CD4-positive, alpha-beta T cell (primary cell): ENCODE measurements at regions not wholly inside any gene's neighbourhood (a gene's known extent, or its start where the extent isn't known, plus 50 kb on each side); places are given as distances from the start of the nearest gene placed in this dataset.
"Not testable (repeated sequence)": the region's sequence is repeated elsewhere in the genome, so short reads cannot be mapped to it uniquely, and the experiment has no call there.

Source experiments
- ATAC-seq: fragments of 200-7000 bp; cut with Tn5 transposase; one replicate; pipeline ENCODE4 v1.10.0; 2022; ENCODE audit warnings: mild to moderate bottlenecking; ENCODE audit not compliant: poor library complexity
- CTCF ChIA-PET: fragments of 350-600 bp; sonication (Branson Sonifier 250); formaldehyde crosslinking; loops from one replicate; lab custom pipeline; 2021; ENCODE audit warnings: antibody characterized with exemption, inconsistent platforms; lab: Charles Lee
- POLR2A ChIA-PET: fragments of 350-600 bp; sonication (Branson Sonifier 250); formaldehyde crosslinking; loops from one replicate; lab custom pipeline; 2021; ENCODE audit warnings: antibody characterized with exemption, inconsistent platforms; lab: Charles Lee
- DNase-seq, 14 experiments: peaks; one replicate each; pipeline ENCODE4 v3.0.0-alpha.2; 2013 to 2020; ENCODE audit warnings: mixed read lengths in 2 of 14
- H3K27ac ChIP-seq, 2 donors: one replicate each; pipeline versions ENCODE4 v1.5.1 to v1.7.0; 2013; ENCODE audit warnings: low read length in 2 of 2, low read depth in 1 of 2, mild to moderate bottlenecking in 1 of 2
- H3K27me3 ChIP-seq, 2 experiments: 1 replicate in 1 of 2; 2 replicates in 1 of 2; pipeline versions ENCODE4 v1.6.1 to v1.7.0; 2013; ENCODE audit warnings: low read length in 2 of 2, control low read depth in 1 of 2, mild to moderate bottlenecking in 1 of 2, moderate library complexity in 1 of 2; ENCODE audit not compliant: insufficient read depth in 2 of 2, control insufficient read depth in 1 of 2
- H3K36me3 ChIP-seq: one replicate; pipeline ENCODE4 v1.6.1; 2013; ENCODE audit warnings: low read length, control low read depth; ENCODE audit not compliant: insufficient read depth
- H3K4me1 ChIP-seq: one replicate; pipeline ENCODE4 v1.6.1; 2013; ENCODE audit warnings: low read length, control low read depth; ENCODE audit not compliant: insufficient read depth
- H3K4me3 ChIP-seq: one replicate; pipeline ENCODE4 v1.5.1; 2013; ENCODE audit warnings: mild to moderate bottlenecking, low read length, moderate library complexity
- H3K9me3 ChIP-seq, 2 experiments: 1 replicate in 1 of 2; 2 replicates in 1 of 2; pipeline versions ENCODE4 v1.6.1 to v1.7.0; 2013; ENCODE audit warnings: low read length in 2 of 2, mild to moderate bottlenecking in 2 of 2, control low read depth in 1 of 2, moderate library complexity in 1 of 2; ENCODE audit not compliant: control insufficient read depth in 1 of 2, insufficient read depth in 1 of 2
- H3K27ac Mint-ChIP-seq: one replicate; pipeline ENCODE4 v1.8.0; 2020; ENCODE audit warnings: mixed read lengths
- H3K27me3 Mint-ChIP-seq: one replicate; pipeline ENCODE4 v1.8.0; 2021; ENCODE audit warnings: mixed read lengths
- H3K36me3 Mint-ChIP-seq: one replicate; pipeline ENCODE4 v1.8.0; 2021; ENCODE audit warnings: low read depth, mixed read lengths
- H3K4me1 Mint-ChIP-seq: one replicate; pipeline ENCODE4 v1.8.0; 2021; ENCODE audit warnings: low read depth, mixed read lengths
- H3K4me3 Mint-ChIP-seq: one replicate; pipeline ENCODE4 v1.8.0; 2020; ENCODE audit warnings: mild to moderate bottlenecking, mixed read lengths
- H3K9me3 Mint-ChIP-seq: one replicate; pipeline ENCODE4 v1.8.0; 2020; ENCODE audit warnings: mixed read lengths
- CTCF ChIP-seq: fragments of 200-600 bp; IDR thresholded peaks from one replicate; pipeline ENCODE4 v1.8.0; 2022; ENCODE audit warnings: antibody characterized with exemption, mild to moderate bottlenecking
- intact Hi-C, 2 experiments: fragments of 100-400 bp; cut with DNase I in 1 of 2; cut with micrococcal nuclease in 1 of 2; formaldehyde crosslinking; loops; one replicate each; pipeline versions ENCODE4 v1.15.1 to v1.9.0; 2023 to 2025; cut with DNase I, micrococcal nuclease

- CTCF ChIA-PET: interaction anchor here (1.3 kb wide), 1 partner anchor 12 kb away, joined by 3 read pairs; no protein-coding TSS in a partner anchor
- TF ChIP-seq CTCF: no peak
These were observed 180.5 kb upstream of the DTNA start for GRCh38 chr18:34529358-34530335.

GRCh38 chr18:34531110-34531509, 179.0 kb upstream of the DTNA start:
- no peaks in the 10 kb centered on the region for H3K4me1 Mint-ChIP-seq
- H3K27me3 Mint-ChIP-seq: no peaks in the 10 kb centered on the region
- no peak for ATAC-seq
- POLR2A ChIA-PET: no interaction called here
- H3K27ac Mint-ChIP-seq: no peak overlapping the region
- Histone ChIP-seq H3K27me3 (no peaks in the 10 kb centered on the region), H3K27ac (no peak overlapping the region), H3K4me1 (no peaks in the 10 kb centered on the region), H3K9me3 (no peaks in the 10 kb centered on the region), H3K36me3 (no peaks in the 10 kb centered on the region), H3K4me3 (no peak overlapping the region)
- no peak overlapping the region for H3K4me3 Mint-ChIP-seq
- intact Hi-C loops: no loop called here
- CTCF ChIA-PET: interaction anchor here (1.3 kb wide), 1 partner anchor 10 kb away, joined by 3 read pairs; no protein-coding TSS in a partner anchor
- no peak for DNase-seq
- no peak for TF ChIP-seq CTCF
- no peaks in the 10 kb centered on the region for H3K36me3 Mint-ChIP-seq
- peaks cover 6% of the 10 kb centered on the region for H3K9me3 Mint-ChIP-seq

More at GRCh38 chr18:34529358-34530335, 180.5 kb upstream of the DTNA start:
- POLR2A ChIA-PET: no interaction called here
- H3K4me1 Mint-ChIP-seq: no peaks in the 10 kb centered on the region
- H3K36me3 Mint-ChIP-seq: no peaks in the 10 kb centered on the region
- Histone ChIP-seq H3K4me1 (no peaks in the 10 kb centered on the region), H3K4me3 (no peak overlapping the region), H3K27ac (no peak overlapping the region), H3K9me3 (no peaks in the 10 kb centered on the region), H3K27me3 (no peaks in the 10 kb centered on the region), H3K36me3 (no peaks in the 10 kb centered on the region)
- H3K9me3 Mint-ChIP-seq: peaks cover 4% of the 10 kb centered on the region
- H3K4me3 Mint-ChIP-seq: no peak overlapping the region
- no peaks in the 10 kb centered on the region for H3K27me3 Mint-ChIP-seq
- intact Hi-C loops: no loop called here
- no peak for DNase-seq
- no peak overlapping the region for H3K27ac Mint-ChIP-seq
- no peak for ATAC-seq

- H3K27me3 ChIP-seq, ATAC-seq, H3K9me3 ChIP-seq, H3K27ac ChIP-seq, H3K4me3 Mint-ChIP-seq, H3K4me1 ChIP-seq, H3K4me1 Mint-ChIP-seq, DNase-seq, POLR2A ChIA-PET, intact Hi-C loops, H3K36me3 ChIP-seq, H3K36me3 Mint-ChIP-seq, H3K4me3 ChIP-seq, H3K27me3 Mint-ChIP-seq, H3K27ac Mint-ChIP-seq, CTCF ChIA-PET, H3K9me3 Mint-ChIP-seq: not testable (repeated sequence)
These were observed 175.5 kb upstream of the DTNA start for GRCh38 chr18:34534642-34535041.
